RKO (cell line): ENCODE measurements at regions not wholly inside any gene's neighbourhood (a gene's known extent, or its start where the extent isn't known, plus 50 kb on each side); places are given as distances from the start of the nearest gene placed in this dataset.
A peak's percentile ranks its signal among the peaks of the same experiment; 100 is the strongest.

Source experiments
- DNase-seq: peaks from one replicate; pipeline ENCODE4 v3.0.0-alpha.2; 2016; ENCODE audit warnings: low spot score

- DNase-seq = no peak
These were observed 349.3 kb upstream of the SLC14A2 start for GRCh38 chr18:45266023-45266422.

DNA sequence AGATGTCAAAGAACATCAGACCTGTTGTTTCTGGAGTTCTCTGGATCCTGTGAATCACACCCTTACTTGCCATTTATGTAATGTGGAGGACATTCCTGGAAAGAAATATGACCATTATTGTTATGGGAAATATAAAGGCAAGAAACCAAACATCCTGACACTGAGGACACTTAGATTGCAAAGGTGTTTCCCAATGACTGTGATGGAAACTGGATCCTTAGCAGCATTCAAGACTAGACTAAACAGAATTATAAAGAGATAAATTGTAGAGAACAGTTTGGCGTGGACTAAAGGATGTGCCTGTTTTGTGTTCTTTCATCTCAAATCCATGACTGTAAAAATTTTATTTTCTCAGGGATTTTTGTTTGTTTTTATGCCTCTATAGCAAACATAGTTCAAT lies 347.7 kb upstream of the SLC14A2 start:
- DNase-seq = no peak

GRCh38 chr18:45268583-45268982 lies 346.7 kb upstream of the SLC14A2 start:
- DNase-seq = no peak

- DNase-seq = no peak
These were observed 344.9 kb upstream of the SLC14A2 start for GRCh38 chr18:45270289-45270771.

GRCh38 chr18:45274026-45274425 lies 341.2 kb upstream of the SLC14A2 start:
- no peak for DNase-seq

DNA sequence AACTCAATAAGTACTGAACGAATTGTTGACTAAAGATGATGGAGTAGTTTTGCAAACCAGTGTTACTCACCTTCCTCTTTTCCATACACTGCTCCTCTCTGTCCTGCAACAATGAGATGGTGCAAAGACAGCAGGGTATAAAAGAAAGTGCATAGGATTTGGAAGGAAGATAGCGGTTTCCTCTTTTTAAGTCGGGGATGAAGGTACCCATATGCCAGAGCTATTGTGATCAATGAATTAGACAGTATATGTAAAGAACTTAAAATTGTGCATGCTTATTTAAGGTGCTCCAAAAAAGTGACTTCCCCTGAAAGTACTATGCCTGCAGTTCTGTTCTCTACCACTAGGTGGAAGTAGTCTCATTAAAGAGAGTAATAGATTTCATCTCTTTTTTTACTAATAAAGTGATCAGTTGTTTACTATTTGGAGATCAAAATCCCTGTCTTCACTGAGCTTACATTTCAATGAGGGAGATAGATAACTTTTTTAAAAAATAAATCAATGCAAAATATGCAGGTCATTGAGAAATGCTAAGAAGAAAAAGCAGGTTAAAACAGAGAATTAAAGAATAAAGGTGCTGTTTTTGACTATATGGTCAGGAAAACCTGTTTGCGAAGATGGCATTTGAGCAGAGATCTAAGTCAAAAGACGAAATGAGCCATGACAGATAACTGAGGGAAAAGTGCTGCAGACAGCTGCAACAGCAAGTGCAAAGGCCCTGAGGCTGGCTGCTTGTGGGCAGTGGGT lies 339.7 kb upstream of the SLC14A2 start:
- peak; percentile 43 for DNase-seq

DNA sequence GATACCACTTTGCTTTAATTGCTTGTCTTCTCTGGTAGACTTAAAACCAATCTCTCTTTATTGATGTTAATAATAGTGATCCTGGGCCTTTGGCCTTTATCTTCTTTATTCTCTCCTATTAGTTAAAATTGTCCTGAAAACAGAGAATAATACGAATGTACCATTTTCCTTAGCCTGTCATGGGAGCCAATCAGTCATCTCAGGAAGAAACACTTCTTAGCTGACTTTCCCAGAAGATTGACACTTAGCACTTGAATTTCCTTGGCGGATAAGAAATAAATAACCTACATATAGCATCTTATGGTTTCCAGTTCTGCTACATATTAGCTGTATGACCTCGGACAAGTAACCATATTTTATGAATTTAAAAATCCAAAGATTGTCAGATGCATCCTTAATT lies 338.4 kb upstream of the SLC14A2 start:
- no peak for DNase-seq

GRCh38 chr18:45277908-45278307 lies 337.4 kb upstream of the SLC14A2 start:
- no peak for DNase-seq

GRCh38 chr18:45280481-45281276 lies 334.6 kb upstream of the SLC14A2 start:
- no peak for DNase-seq

DNA sequence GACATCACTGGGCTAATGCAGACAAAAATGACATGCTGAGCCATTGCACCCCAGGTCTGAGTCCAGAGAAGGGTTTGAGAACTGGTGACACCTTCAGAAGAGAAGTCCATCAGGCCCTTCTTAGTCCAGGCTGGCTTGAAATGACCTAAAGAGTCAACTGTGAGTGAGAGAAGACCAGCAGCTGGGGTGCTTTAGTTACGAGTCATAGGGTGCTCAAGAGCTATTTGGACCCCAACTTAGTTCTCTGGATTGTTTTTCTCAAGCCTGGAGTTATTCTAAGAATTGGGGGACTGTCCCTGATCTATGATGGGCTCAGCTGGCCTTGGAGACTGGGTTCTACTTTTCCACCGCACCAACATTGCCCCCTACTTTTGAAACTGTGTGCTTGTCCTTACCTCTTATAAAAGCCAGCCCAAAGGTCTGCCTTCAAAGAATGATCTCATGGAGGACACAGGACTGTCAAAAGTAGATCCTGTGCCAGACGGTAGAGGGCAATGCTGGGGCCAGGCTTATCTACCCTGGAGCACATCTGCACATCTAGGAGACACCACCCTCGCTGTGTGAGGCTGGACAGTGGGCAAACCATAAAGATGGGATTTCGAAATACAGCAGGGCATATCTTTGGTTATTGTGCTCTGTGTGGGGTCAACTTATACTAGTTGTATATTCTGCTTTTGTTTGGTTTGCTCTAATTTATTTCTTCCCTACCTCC lies 333.0 kb upstream of the SLC14A2 start:
- DNase-seq = no peak

DNA sequence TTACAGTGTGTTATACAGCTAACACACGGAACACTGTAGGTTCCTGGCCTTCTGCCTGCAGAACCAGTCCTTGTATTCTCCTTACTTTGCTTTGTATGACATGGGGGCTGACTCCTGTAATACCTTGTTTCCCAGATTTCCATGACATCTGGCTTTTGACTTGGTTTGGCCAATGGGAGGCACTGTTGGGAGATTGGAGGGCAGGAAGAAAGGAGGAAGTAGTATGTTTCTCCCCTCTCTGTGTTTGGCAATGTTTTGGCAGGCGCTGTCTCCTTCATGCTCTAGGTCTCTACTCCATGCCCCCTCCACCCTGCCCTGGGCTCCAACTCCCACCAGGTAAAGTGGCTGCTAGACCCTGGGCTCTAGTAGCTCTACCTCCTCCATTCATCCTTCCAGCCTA lies 331.1 kb upstream of the SLC14A2 start:
- no peak for DNase-seq

DNA sequence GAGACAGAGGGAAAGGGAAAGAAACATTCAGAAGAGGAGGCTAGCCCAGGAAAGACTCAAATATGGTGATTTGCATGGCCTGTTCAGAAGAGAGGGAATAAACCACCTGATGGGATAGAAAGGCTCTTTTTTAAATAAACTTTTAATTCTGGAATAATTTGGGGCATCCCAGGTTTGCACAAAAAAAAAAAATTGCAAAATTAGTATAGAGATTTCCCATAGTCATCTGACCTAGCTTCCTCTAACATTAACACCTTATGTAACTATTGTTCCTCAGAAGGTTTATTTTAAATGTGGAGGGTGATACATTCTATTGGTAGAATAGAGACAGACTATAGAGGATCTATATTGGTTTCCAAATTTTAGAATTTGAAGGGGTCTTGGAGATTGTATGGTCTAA lies 330.4 kb upstream of the SLC14A2 start:
- no peak for DNase-seq

DNA sequence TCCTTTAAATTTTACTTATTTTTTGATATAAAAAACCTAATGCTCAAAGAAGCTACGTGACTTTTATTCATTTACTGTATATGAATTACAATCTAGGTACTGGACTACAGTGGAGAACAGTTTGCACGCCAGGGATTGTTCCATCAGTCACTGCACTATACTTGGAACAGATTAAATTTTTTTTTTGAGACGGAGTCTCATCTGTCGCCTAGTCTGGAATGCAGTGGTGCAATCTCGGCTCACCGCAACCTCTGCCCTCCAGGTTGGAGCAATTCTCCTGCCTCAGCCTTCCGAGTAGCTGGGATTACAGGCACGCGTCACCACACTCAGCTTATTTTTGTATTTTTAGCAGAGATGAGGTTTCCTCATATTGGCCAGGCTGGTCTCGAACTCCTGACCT lies 330.0 kb upstream of the SLC14A2 start:
- DNase-seq = no peak

DNA sequence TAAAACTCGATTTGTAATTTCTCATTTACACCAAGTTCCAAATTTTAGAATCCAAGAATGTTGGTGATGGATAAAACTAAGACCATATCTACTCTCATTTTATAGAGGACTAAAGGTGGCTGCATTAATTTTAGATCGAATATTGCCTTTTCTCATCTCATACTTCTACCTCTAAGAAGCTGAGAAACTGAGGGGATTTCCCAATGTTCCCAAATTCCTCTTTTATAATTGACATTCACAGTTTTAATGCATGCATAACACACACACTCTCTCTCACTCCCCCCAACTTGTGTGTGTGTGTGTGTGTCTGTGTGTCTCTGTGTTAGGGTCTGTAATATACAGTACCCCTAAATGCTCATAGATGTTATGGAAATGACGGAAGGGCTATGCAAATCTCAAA lies 328.8 kb upstream of the SLC14A2 start:
- DNase-seq = no peak

DNA sequence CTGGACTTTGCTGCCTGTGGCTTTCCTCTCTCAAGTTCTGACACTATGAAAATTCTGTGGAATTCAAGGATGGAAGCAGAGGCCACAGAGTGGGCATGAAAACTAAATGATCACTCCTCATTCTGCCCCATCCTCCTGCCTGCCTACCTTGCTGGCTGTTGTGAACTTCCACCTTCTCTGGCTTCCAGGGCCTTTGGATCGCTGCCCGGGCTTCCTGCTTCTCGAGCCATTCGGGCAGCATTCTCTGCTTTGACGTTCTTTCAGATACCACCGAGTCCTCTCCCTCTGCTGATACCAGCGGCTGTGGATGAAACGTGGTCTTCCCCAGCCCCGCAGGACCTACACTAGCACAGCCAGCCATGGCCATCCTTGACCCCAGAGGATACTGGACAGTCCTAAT lies 327.7 kb upstream of the SLC14A2 start:
- DNase-seq = no peak

DNA sequence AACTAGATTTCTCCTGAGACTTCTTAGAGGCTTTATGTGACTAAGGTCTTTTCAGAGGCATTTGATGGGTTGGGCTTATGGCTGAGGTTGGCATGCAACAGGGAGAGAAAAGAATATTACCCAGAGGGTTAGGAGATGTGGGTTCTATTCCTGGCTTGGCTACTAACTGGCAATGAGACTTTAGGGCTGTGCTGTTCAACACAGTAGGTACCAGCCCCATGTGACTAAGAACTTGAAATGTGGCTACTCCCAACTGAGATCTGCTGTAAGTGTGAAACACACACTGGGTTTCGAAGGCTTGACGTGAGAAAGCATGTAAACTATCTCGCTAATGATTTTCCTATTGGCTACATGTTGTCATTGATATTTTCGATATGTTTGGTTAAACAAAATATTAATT lies 324.9 kb upstream of the SLC14A2 start:
- DNase-seq = no peak

DNA sequence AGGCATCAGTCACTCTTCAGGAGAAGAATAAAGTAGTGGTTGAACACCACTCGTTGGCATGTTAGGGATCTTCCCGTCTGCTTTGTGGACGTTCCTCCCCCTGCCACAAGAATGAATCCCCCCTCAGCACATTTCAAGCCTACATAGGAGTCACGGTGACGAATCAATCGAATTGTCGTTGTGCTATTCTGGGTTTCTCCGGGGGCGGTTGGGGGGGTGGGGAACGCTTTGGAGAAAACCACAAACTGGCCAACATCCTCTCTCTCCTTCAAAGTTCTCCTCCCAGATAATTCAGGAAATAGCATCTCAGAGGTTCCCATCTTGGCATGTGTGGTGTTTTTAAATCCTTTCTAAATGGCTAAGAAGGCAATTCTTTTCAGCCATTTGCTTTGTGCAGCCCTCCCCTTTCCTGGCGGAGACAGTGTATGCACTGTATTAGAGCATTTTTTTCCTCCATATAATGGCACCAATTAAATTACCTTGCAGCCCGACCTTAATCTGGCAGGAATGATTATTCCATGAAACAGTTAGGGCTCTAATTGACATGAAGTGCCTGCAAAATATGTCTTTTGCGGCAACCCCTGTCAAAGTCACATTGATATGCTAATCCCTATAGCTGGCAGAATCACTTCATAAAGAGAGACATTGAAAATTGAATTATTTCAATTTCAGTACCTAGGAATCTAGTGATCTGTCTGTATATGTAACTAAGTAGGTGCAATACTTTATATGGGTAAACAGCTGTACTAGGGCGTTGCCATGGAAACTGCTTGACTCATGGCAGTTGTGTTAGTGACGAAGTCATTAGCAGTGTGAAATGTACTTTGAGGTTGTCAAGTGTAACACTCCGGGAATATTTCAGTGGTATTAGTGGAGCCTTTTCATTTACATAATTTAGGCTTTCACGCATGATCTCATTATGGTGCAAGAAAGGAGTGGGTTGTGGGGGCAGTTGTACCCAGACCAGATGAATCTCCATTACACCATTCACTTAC lies 323.4 kb upstream of the SLC14A2 start:
- peak; percentile 32 for DNase-seq

- DNase-seq = no peak
These were observed 319.9 kb upstream of the SLC14A2 start for GRCh38 chr18:45295388-45295787.

- DNase-seq = no peak
These were observed 316.3 kb upstream of the SLC14A2 start for GRCh38 chr18:45298986-45299385.

- no peak for DNase-seq
These were observed 312.2 kb upstream of the SLC14A2 start for GRCh38 chr18:45303026-45303425.

GRCh38 chr18:45304558-45304957 lies 310.7 kb upstream of the SLC14A2 start:
- DNase-seq = no peak
